Keratinocyte (primary cell): ENCODE measurements at regions not wholly inside any gene's neighbourhood (a gene's known extent, or its start where the extent isn't known, plus 50 kb on each side); places are given as distances from the start of the nearest gene placed in this dataset.

Source experiments
- DNase-seq: peaks from one replicate; pipeline ENCODE4 v3.0.0-alpha.2; 2011; ENCODE audit warnings: low read depth, missing footprints, low spot score
- FAIRE-seq: peaks from 2 replicates; lab custom pipeline; 2011; peaks lifted over from hg19 to GRCh38; lab: Jason Lieb, UNC
- H2AFZ ChIP-seq: 2 replicates; pipeline ENCODE4 v1.6.0; 2012; ENCODE audit warnings: low read length, control low read depth, inconsistent platforms; ENCODE audit not compliant: control insufficient read depth
- H3K27ac ChIP-seq: 2 replicates; pipeline ENCODE4 v1.5.1; 2011; ENCODE audit warnings: low read length; ENCODE audit not compliant: control insufficient read depth, insufficient read depth
- H3K27me3 ChIP-seq: 3 replicates; pipeline ENCODE4 v1.6.0; 2011; ENCODE audit warnings: low read length; ENCODE audit not compliant: control insufficient read depth, insufficient read depth; ENCODE audit errors: extremely low read depth
- H3K36me3 ChIP-seq, 2 experiments: 2 replicates in 1 of 2; 3 replicates in 1 of 2; pipeline ENCODE4 v1.5.1; 2011; ENCODE audit warnings: low read length in 2 of 2, mild to moderate bottlenecking in 1 of 2; ENCODE audit not compliant: control insufficient read depth in 2 of 2, insufficient read depth in 2 of 2; ENCODE audit errors: extremely low read depth in 1 of 2
- H3K4me1 ChIP-seq: 3 replicates; pipeline ENCODE4 v1.5.1; 2011; ENCODE audit warnings: low read length; ENCODE audit not compliant: control insufficient read depth, insufficient read depth; ENCODE audit errors: extremely low read depth
- H3K4me2 ChIP-seq: 3 replicates; pipeline ENCODE4 v1.6.0; 2011; ENCODE audit warnings: low read depth, low read length; ENCODE audit not compliant: control insufficient read depth, insufficient read depth; ENCODE audit errors: extremely low read depth
- H3K4me3 ChIP-seq, 3 experiments: fragments of 200-600 bp in 1 of 3; sonication (generic) in 1 of 3; 2 replicates in 2 of 3; 3 replicates in 1 of 3; pipeline ENCODE4 v1.5.1; 2011 to 2016; ENCODE audit warnings: low read length in 3 of 3, mild to moderate bottlenecking in 3 of 3, control low read depth in 2 of 3, inconsistent platforms in 1 of 3, low read depth in 1 of 3, mixed read lengths in 1 of 3, mixed run types in 1 of 3, moderate library complexity in 1 of 3; ENCODE audit not compliant: control insufficient read depth in 2 of 3, insufficient read depth in 2 of 3; ENCODE audit errors: extremely low read depth in 1 of 3
- H3K79me2 ChIP-seq: 2 replicates; pipeline ENCODE4 v1.6.0; 2012; ENCODE audit warnings: low read length; ENCODE audit not compliant: control insufficient read depth, insufficient read depth
- H3K9ac ChIP-seq: 3 replicates; pipeline ENCODE4 v1.6.0; 2011; ENCODE audit warnings: low read length; ENCODE audit not compliant: control insufficient read depth, insufficient read depth; ENCODE audit errors: extremely low read depth
- H3K9me1 ChIP-seq: 3 replicates; pipeline ENCODE4 v1.6.0; 2011; ENCODE audit warnings: low read length; ENCODE audit not compliant: control insufficient read depth, insufficient read depth; ENCODE audit errors: extremely low read depth
- H3K9me3 ChIP-seq: 2 replicates; pipeline ENCODE4 v1.5.1; 2012; ENCODE audit warnings: low read depth, low read length; ENCODE audit not compliant: control insufficient read depth
- H4K20me1 ChIP-seq: 3 replicates; pipeline ENCODE4 v1.6.0; 2011; ENCODE audit warnings: low read length; ENCODE audit not compliant: control insufficient read depth, insufficient read depth; ENCODE audit errors: extremely low read depth
- CTCF ChIP-seq, 3 experiments: IDR thresholded peaks in 1 of 3; conservative IDR thresholded peaks in 1 of 3; optimal IDR thresholded peaks in 1 of 3; 2 replicates in 2 of 3; 3 replicates in 1 of 3; pipeline versions ENCODE3 to v1.5.1; 2011; ENCODE audit warnings: low read length in 3 of 3, mild to moderate bottlenecking in 3 of 3, moderate library complexity in 2 of 3, control low read depth in 1 of 3, inconsistent platforms in 1 of 3; ENCODE audit not compliant: insufficient read depth in 2 of 3; ENCODE audit errors: extremely low read depth in 1 of 3
- EZH2 ChIP-seq: IDR thresholded peaks from one replicate; pipeline ENCODE4 v1.6.1; 2012; ENCODE audit warnings: inconsistent platforms, mild to moderate bottlenecking, low read length, moderate library complexity
- dilution Hi-C: fragments of 300-500 bp; cut with MboI; formaldehyde crosslinking; loops from one replicate; pipeline ENCODE4 v1.7.0; 2020; ENCODE audit warnings: low sequenced_read_pairs; ENCODE audit not compliant: extremely low pct_ligation_motif_present

- no peaks in the 10 kb centered on the region for H3K36me3 ChIP-seq
- H3K4me3 ChIP-seq = no peak overlapping the region
- no peaks in the 10 kb centered on the region for H4K20me1 ChIP-seq
- H3K4me1 ChIP-seq = peaks cover 32% of the 10 kb centered on the region
- dilution Hi-C loops = loop anchor here (10.0 to 25.0 kb wide), 2 partner anchors 280 to 508 kb away; partner anchors contain the start of gene SULF2
- no peak overlapping the region for H3K4me2 ChIP-seq
- H2AFZ ChIP-seq = no peak overlapping the region
- TF ChIP-seq CTCF (optimal IDR thresholded peaks at IDR 0.05 in 1 of 3, IDR thresholded peaks at IDR 0.05 in 1 of 3, conservative IDR thresholded peaks at IDR 0.05 in 1 of 3; ENCODE audit: extremely low read depth in 1 of 3, insufficient read depth in 2 of 3, low read length in 3 of 3) (no peak), EZH2 (no peak)
- FAIRE-seq (no peak), DNase-seq (no peak)
- no peaks in the 10 kb centered on the region for H3K9me1 ChIP-seq
- H3K79me2 ChIP-seq = no peaks in the 10 kb centered on the region
- no peak overlapping the region for H3K27ac ChIP-seq
- peaks cover 2% of the 10 kb centered on the region for H3K27me3 ChIP-seq
- no peak overlapping the region for H3K9ac ChIP-seq
- no peaks in the 10 kb centered on the region for H3K9me3 ChIP-seq
Measured at GRCh38 chr20:48294942-48295341, 509.7 kb upstream of the SULF2 start.

GRCh38 chr20:48294196-48294595 lies 508.9 kb upstream of the SULF2 start:
- TF ChIP-seq CTCF (optimal IDR thresholded peaks at IDR 0.05 in 1 of 3, IDR thresholded peaks at IDR 0.05 in 1 of 3, conservative IDR thresholded peaks at IDR 0.05 in 1 of 3; ENCODE audit: extremely low read depth in 1 of 3, insufficient read depth in 2 of 3, low read length in 3 of 3) (no peak), EZH2 (no peak)
- Histone ChIP-seq H2AFZ (no peak overlapping the region), H3K27me3 (peaks cover 3% of the 10 kb centered on the region), H3K4me1 (peaks cover 27% of the 10 kb centered on the region), H3K79me2 (no peaks in the 10 kb centered on the region), H3K9me1 (no peaks in the 10 kb centered on the region), H3K9me3 (no peaks in the 10 kb centered on the region), H3K4me3 (no peak overlapping the region), H4K20me1 (no peaks in the 10 kb centered on the region), H3K36me3 (no peaks in the 10 kb centered on the region), H3K27ac (no peak overlapping the region), H3K9ac (no peak overlapping the region), H3K4me2 (no peak overlapping the region)
- dilution Hi-C loops = loop anchor here (10.0 to 25.0 kb wide), 2 partner anchors 279 to 507 kb away; partner anchors contain the start of gene SULF2
- DNase-seq (no peak), FAIRE-seq (no peak)
